HG03520 (cell line): ENCODE measurements at regions not wholly inside any gene's neighbourhood (a gene's known extent, or its start where the extent isn't known, plus 50 kb on each side); places are given as distances from the start of the nearest gene placed in this dataset.
"Not testable (repeated sequence)": the region's sequence is repeated elsewhere in the genome, so short reads cannot be mapped to it uniquely, and the experiment has no call there.

Source experiments
- ATAC-seq: cut with Tn5 transposase; IDR thresholded peaks from one replicate; pipeline ENCODE4 v1.9.1; 2021; ENCODE audit warnings: mild to moderate bottlenecking, moderate library complexity; ENCODE audit not compliant: unreplicated experiment

DNA sequence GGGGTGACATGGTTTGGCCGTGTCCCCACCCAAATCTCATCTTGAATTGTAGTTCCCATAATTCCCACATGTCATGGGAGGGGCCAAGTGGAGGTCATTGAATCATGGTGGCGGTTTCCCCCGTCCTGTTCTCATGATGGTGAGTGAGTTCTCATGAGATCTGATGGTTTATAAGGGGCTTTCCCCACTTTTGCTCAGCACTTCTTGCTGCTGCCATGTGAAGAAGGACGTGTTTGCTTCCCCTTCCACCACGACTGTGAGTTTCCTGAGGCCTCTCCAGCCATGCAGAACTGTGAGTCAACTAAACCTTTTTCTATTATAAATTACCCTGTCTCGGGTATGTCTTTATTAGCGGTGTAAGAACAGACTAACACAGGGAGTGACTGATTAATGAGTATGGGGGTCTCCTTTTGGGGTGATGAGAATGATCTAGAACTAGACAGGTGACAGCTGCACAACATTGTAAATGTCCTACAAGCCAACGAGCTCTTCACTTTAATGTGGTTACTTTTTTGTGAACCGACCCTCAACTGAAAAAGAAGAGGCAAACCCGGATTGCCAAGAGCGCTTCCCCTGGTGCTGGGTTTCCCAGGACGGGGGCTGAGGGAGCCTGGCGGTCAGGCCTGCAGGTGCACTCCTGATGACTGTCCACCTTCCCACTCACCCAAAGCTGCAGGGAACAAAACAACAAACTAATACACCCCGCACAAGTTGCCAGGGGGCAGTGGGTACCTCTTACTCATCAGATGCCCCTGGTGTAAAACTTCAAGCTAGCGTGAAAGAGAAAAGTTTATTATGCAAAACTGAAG lies 90.1 kb downstream of the NCOR2 start:
- no peak for ATAC-seq

DNA sequence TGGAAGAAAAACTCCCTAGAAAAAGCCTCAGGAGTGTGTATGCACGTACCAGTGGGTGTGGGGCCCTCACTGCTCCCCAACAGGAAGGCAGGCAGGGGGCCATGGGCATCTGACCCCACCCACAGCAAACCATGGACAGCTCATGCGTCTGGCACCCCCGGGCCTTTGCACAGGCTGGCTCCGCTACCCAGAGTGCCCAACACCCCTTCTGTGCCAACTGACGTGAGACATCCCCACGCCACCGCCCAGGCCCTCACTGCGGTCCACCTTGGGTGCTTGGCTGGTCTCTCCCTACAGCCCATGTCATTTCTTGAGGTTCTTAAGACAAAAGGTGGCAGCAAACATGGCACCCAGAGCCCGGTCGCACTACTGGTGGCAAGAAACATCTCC lies 91.4 kb downstream of the NCOR2 start:
- ATAC-seq: no peak

DNA sequence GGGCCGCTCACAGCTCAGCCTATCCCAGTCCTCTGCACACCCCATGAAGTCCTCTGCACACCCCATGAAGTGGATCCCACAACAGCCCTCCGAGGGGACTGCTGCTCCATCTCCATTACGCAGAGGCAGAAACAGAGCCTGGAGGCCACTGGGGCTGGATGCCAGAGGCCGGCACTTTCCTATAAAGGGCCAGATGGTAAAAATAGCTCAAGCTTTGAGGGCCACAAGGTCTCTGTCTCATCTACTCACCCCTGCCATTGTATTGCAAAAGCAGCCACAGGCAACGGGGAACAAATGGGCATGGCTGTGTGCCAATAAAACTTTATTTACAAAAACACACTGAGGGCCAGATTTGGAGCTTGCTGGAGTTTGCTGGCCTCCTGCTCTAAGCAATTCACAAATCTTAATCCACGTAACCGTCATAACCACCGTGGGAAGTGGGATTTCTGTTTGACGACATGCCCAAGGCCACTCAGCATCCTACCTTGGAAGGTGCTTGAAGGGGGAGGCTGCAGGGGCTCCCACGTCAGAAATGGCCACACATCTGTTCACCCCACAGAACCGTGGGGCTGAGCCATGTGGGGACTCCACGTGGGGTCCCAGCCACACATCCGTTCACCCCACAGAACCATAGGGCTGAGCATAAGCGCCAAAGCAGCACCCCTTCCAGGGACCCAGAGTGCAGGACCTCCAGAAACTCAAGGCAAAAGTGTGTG lies 92.0 kb downstream of the NCOR2 start:
- ATAC-seq: no peak

DNA sequence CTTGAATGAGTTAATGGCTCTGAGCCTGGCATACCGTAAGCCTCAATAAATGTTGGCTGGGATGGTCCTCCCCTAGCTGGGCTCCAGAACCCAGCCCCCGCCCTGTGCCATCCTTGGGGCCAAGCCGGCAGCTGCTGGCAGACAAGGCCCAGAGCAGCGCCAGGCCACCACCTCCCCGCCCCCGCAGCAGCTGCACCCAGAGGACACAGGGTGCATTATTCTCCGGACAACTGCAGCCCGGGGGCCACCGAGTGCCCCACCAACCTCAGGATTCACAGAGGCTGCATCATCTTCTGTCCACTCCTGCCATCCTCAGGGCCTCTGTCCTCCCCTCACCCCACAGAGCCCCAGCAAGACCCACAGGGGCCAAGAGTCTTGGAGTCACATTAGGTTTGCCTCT lies 92.7 kb downstream of the NCOR2 start:
- no peak for ATAC-seq

DNA sequence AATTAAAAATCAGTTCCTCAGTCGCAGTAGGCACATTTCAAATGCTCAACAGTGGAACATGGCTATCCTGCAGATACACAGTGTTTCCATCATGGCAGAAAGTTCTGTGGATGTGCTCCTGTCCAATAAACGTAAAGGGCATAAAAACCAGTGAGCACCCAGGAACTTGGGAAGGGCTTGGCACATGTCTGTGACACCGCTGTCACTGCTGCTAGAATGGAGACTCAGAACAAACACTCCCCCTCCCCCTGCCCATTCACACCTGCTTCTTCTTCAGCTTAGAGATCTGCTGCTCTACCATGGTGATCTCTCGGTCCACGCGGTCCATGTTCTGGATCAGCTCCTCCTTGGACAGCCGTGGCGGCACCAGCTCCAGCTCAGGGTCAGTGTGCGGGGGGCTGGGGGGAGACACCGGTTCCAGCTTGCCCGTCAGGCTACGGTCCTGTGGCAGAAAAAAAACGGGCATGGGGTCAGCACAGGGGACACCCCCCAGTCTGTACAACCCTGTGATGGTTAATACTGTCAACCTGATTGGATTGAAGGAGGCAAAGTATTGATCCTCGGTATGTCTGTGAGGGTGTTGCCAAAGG lies 94.6 kb downstream of the NCOR2 start:
- no peak for ATAC-seq

DNA sequence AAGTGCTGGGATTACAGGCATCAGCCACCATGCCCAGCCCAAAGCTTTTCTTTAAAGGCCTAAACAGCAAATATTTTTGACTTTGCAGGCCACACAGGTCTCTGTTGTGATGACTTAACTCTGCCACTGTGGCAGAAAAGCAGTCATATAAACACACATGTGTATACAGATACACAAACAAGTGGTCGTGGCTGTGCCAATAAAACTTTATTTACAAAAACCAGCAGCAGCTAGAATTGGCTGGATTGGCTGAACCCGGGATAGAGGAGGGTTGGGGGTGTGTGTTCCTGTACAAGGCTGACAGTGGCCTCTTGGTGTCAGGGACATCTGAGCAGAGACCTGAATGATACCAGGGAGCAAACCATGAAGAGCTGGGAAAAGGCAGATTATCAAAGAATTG lies 95.6 kb downstream of the NCOR2 start:
- ATAC-seq: no peak

DNA sequence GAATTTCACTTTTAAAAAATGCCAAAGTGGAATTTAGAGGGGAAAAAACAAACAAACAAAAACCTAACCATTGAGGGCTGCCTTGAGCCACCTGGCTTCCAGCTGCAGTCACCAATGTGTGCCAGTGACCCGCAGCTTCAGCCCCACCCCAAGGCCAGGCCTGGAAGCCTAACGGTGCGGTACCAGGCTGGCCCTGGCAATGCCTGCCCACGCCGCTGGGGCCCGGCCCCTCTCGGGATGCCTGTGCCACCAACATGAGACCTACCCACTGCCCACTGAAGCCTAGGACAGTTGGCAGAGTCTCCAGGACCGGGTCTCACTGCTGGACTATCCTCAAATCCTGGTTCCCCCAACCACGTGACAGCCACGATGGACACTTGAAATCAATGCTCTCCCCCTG lies 96.6 kb downstream of the NCOR2 start:
- ATAC-seq: no peak

DNA sequence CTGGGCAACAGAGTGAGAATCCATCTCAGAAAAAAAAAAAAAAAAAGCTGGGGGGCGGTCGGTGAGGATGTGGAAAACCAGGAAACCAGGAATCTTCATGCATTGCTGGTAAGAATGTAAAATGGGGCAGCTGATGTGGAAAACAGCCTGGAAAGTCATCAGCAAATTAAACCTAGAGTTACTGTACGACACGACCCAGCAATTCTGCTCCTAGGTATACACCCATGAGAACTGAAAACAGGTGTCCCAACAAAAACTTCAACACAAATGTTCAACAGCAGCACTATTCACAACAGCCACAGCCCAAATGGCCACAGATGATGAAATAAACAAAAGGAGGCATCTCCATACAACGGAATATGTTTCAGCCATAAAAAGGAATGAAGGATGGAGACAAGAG lies 97.3 kb downstream of the NCOR2 start:
- ATAC-seq: no peak

DNA sequence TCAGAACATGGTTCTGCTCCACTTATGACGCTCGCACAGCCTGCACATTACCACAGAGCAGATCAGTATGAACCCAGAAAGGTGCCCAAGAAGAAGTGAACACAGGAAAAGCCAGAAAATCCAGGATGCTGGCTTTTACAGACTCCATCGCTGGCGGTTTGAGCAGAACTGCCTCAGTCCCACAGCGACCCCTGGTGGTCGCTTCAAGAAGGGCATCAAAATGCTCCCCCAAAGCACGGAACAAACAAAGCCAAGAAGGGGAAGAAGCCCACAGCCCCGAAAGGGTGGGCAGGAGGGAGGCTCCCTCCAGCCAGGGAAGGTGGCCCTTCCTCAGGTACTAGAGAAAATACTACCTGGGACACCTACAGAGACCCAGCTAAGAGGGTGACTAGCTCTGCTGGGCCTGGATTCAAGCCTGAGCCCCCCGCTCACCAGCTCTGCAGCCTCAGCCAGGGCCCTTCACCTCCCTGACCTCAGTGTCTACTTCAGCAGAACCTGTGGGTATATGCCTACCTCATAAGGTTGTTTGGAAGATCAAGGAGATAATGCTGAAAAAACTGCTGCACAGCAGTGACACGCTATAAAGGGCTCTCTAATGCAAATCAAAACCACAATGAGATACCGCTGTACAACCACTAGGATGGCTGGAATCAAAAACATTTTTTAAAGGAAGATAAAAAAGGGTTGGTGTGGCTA lies 98.1 kb downstream of the NCOR2 start:
- ATAC-seq: no peak

DNA sequence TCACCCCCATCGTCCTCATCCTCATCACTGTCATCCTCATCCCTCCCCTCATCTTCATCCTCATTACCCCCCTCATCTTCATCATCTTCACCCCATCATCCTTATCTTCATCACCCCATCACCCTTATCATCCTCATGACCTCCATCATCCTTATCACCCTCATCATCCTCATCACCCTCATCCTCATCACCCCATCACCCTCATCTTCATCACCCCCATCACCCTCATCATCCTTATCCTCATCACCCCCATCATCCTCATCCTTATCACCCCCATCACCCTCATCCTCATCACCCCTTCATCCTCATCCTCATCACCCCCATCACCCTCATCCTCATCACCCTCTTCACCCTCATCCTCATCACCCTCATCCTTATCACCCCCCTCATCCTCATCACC lies 99.9 kb downstream of the NCOR2 start:
- ATAC-seq: not testable (repeated sequence)

DNA sequence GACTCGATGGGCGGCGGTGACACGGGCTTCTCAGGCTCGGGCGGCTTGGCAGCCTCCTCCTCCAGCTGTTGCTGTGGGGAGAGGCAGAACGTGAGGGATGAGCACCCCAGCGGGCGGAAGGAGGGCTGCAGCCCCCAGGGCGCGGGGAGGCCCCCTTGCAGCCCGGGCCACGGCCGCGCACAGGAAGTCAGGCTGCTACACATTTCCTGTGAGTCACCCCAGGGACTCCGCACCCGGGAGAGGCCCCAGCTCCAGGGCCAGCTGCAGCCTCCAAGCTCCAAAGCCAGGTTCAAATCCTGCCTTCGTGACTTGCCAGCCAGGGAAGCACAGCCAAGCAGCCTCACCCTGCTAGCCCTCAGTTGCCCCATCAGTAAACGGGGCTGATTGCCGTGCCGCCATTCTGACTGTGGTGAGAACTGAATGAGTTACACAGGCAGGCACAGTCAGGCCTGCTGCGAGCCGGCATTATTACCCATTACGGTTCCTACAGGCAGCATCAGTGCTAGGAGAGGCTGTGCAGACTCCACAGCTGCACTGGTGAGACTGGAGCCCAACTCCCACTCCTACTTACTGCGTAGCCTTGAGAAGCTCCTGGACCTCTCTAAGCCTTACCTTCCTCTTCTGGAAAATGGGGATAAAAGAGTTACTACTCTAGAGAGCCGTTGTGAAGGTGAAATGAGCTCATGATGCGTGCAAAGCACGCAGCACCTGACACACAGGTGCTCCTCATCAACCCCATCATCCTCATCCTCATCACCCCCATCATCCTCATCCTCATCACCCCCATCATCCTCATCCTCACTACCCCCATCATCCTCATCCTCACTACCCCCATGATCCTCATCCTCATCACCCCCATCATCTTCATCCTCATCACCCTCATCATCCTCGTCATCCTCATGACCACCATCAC lies 100.9 kb downstream of the NCOR2 start:
- ATAC-seq: peak; percentile 94

DNA sequence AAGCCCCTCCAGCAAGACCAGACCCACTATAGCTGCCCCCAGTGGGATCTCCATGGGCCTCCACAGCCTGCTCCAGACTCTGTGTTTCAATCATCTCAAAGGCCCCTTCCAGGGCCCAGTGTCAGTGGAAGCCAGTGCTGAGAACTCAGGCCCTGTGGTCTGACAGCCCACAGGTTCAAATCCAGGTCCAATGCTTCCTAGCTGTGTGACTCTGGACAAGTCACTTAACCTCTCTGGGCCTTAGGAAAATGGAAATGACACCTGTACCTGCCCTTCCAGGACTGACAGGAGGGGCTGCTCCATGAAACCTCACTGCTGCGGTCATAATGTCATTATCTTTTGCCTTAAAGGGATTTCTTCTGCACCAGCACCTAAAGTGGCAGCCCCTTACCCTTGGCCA lies 101.9 kb downstream of the NCOR2 start:
- ATAC-seq: no peak

DNA sequence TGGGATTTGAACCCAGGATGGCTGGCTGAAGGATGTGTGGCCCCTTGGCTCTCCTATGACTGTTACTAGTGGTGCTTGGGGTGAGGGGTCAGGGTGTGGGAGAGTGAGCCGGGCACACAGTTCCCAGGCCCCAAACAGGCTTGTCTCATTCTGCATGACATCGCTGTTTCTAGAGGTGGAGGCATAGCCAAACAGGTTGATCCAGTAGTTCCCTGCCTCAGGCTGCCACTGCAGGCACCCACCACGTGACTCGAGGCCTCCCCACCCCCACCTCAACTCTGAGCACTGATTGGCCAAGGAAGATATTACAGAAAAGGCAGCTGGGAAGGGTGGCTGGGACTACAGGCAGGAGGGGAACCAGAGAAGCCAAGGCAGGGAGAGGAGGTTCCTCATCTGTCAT lies 102.6 kb downstream of the NCOR2 start:
- ATAC-seq: no peak

DNA sequence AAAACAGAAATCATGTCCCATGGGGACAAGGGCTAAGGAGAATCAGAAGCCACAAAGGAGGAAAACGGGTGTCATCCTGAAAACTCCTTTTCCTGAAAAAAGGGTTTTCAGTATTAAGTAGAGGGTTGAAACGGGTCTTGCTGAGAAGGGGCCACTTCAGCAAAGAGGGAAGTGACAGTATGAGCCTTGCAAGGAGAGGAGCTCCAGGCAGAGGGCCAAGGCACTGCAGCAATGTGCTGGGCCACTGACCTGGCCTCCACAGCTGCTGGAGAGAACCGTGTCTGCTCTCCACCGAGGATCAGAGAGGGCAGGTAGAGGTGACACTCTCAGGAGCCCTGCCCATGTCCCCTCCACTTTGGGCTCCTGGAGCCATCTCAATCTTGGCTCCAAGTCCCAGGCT lies 103.3 kb downstream of the NCOR2 start:
- ATAC-seq: no peak

DNA sequence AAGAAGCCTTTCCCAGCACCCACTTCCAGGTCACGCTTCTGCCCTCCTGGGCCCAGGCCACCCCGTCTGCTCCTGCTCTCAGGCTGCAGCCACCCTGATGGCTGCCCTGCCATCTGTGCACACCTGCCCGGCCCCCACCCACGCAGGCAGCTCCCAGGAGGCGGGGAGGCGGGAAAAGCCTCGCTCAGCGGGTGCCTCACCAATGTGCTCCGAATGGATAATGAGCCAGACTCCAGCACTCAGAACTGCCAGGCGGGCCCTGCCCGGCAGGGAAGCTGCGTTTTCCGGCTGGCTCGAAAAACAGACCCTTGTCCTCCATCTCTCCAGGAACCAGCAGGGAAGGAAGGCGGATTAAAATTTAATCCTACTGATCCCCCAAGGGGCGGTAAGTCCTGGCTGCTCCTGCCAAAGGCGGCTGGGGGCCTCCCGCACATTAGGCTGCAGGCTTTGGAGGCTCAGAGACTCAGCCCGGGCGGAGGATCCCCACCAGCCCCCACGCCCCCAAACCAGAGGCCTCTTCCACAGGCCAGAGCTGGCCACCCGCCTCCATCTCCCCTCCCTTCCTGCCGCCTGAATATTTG lies 104.0 kb downstream of the NCOR2 start:
- no peak for ATAC-seq

DNA sequence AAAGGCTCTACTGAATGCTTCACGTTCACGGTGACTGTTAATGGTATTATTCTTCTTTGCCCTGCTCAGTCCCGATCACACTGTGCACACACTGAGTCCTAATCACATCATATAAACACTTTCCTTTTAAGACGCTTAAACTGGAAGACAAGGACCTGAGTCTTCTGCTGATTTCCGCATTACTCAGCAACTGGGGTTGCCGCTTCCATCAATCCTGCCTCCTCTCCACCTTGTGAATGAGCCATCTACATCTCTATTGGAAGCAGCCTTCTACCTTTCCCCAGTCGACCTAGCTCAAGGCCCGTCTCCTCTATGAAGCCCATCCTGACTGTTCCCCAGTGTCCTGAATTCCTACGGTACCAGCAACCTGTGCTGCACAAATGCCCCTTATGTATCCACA lies 104.7 kb downstream of the NCOR2 start:
- no peak for ATAC-seq

DNA sequence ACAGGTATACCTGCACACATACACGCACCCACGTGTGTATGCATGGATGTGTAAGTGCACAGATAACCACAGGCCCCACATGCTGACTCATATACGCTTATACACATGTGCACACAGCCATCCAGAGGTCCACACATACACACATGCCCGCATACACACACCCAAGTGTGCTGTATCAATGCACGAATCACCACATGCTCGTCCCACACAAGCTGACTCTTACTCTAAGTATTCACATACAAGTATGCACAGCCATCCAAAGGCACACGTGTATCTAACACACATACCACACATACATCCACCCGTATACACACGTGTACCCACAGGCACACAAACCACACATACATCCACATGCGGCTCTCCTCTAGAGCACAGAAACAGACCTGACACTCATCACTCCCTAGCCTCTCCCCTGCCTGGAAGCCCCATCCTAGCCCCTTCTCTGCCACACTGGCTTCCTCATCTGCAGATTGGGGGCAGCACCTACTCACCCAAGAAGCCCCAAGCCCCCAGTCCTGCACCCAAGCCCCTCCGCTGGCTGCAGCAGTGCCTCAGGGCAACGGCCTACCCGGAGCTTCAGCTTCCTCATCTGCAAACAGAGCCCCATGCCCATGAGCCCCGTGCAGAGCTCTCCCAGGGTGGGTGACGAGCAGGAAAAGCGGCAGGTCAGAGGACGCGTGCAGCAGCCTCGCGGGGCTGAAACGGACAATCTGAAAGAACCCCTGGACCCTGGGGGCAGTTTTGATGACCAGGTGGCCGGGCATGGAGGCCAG lies 105.4 kb downstream of the NCOR2 start:
- ATAC-seq: no peak

DNA sequence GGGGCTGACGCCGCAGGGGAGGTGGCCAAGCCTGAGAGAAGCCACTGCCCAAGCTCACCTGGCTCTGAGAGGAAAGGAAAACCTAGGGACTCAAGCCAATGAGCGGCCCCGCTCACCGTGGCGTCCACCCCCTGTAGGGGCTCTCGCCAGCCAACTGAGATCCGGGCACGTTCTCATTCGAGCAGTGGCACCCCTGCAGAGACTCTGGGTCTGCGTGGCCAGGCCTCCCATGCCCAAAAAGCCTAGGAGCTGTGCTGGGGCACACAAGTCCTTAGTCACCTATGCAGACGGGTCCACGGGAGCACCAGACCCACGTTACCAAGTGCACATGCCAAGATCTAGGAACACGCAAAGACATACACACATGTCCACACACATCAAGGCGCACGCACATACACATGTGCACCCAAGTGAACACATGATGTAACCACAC lies 106.2 kb downstream of the NCOR2 start:
- no peak for ATAC-seq

DNA sequence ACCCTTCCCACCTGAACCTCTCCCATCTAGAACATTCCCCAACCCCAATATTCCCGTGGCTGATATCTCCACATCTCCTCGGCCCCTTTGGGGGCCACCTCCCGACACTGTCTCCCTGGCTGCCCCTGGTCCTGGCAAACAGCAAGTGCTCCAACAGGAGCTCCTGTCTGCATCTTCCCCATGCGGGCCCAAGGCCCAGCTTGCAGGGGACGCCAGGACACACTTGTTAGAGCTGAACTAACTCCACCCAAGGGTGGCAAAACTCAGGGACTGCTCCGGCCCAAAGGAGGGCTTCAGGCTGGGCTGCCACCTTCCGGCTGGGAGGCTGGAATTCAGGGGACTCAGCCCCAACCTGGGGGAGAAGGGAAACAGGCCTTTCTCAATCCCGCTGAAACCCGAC lies 106.6 kb downstream of the NCOR2 start:
- no peak for ATAC-seq
